ENCODE measurements at regions not wholly inside any gene's neighbourhood (a gene's known extent, or its start where the extent isn't known, plus 50 kb on each side); places are given as distances from the start of the nearest gene placed in this dataset.

GRCh38 chr5:173689737-173690360 is 73.4 kb upstream of the BOD1 start:
- TF ChIP-seq CTCF (conservative IDR thresholded peaks at IDR 0.05) (no peak), ZFX (IDR thresholded peaks at IDR 0.05) (no peak)
- H3K27ac ChIP-seq, result no peak overlapping the region

GRCh38 chr5:173691931-173692330 is 75.5 kb upstream of the BOD1 start:
- TF ChIP-seq CTCF (conservative IDR thresholded peaks at IDR 0.05), result no peak
- TF ChIP-seq ZFX (IDR thresholded peaks at IDR 0.05), result no peak
- H3K27ac ChIP-seq, result no peak overlapping the region

GRCh38 chr5:173693670-173694069 is 77.2 kb upstream of the BOD1 start:
- no peak for TF ChIP-seq CTCF (conservative IDR thresholded peaks at IDR 0.05)
- TF ChIP-seq ZFX (IDR thresholded peaks at IDR 0.05), result no peak
- no peak overlapping the region for H3K27ac ChIP-seq

- no peak overlapping the region for H3K27ac ChIP-seq
- TF ChIP-seq CTCF (conservative IDR thresholded peaks at IDR 0.05), result no peak
- no peak for TF ChIP-seq ZFX (IDR thresholded peaks at IDR 0.05)
Observed at GRCh38 chr5:173696216-173696615, 79.8 kb upstream of the BOD1 start.

- no peak overlapping the region for H3K27ac ChIP-seq
- TF ChIP-seq ZFX (IDR thresholded peaks at IDR 0.05) (no peak), CTCF (conservative IDR thresholded peaks at IDR 0.05) (no peak)
Observed at GRCh38 chr5:173697931-173698579, 81.6 kb upstream of the BOD1 start.

- TF ChIP-seq CTCF (conservative IDR thresholded peaks at IDR 0.05) (no peak), ZFX (IDR thresholded peaks at IDR 0.05) (no peak)
Observed at GRCh38 chr5:173699966-173700365, 83.5 kb upstream of the BOD1 start.

GRCh38 chr5:173703466-173703865 is 87.0 kb upstream of the BOD1 start:
- TF ChIP-seq CTCF (conservative IDR thresholded peaks at IDR 0.05) (no peak), ZFX (IDR thresholded peaks at IDR 0.05) (no peak)
- H3K27ac ChIP-seq, result no peak overlapping the region

More at GRCh38 chr5:173699966-173700365, 83.5 kb upstream of the BOD1 start:
- H3K27ac ChIP-seq, result no peak overlapping the region

Data from C4-2B (cell line).